HG02852 (cell line): ENCODE measurements at regions not wholly inside any gene's neighbourhood (a gene's known extent, or its start where the extent isn't known, plus 50 kb on each side); places are given as distances from the start of the nearest gene placed in this dataset.

Source experiments
- ATAC-seq: cut with Tn5 transposase; IDR thresholded peaks from one replicate; pipeline ENCODE4 v1.9.1; 2021; ENCODE audit warnings: mild to moderate bottlenecking, moderate library complexity; ENCODE audit not compliant: unreplicated experiment

DNA sequence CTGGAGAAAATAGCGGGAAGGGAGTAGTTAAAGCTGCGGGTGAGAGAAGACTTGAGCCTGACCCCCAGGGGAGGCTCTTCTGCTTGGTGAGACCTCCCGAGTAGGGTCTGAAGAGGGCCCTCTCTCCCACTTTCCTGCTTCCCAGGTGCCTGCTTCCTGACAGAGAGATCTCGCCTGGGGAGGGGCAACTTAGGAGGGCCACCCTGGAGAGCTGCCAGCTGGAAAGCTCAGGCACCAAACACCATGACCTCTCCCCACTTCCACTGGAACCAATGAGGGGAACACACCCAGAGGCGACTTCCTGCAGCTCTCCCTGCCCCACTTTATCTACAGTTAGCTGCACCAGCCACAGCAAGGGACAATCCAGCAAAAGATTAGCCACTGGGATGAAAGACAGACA, 208.0 kb downstream of the TBXT start:
- ATAC-seq, result no peak

DNA sequence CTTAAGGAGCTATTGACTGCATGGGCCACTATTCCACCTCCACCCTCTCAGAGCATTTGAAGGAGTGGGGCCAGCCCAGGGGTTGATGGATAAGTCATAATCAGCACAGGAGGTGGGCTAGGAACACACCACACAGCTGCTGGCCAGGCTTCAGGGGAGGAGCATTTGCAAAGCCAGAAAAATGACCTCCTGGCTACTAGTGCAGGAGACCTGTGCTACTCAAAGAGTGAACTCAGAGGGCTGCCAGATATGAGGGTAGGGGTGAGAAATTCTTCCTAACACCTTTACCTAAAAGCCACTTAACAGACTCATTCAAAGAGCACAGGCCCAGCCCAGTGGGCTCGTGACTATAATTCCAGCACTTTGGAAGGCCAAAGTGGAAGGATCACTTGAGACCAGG, 210.8 kb downstream of the TBXT start:
- ATAC-seq, result no peak

DNA sequence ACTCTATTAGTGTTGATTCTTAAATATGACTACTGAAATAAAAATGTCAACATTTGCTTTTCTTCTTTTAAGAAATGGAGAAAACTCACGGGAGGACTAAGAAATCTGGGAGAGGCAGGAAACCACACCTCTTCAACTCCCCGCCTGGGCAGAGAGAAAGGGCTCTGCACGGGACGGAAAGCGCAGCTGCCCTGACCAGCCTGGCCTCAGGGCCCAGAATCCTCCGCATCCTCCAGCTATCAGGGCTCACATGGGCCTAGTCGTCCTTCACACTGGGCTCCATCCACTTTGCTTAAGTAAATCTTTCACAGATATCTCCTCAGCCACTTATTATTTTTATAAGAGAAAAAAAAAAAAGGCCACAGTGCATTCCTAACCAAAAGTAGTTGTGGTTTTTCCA, 215.1 kb downstream of the TBXT start:
- no peak for ATAC-seq

DNA sequence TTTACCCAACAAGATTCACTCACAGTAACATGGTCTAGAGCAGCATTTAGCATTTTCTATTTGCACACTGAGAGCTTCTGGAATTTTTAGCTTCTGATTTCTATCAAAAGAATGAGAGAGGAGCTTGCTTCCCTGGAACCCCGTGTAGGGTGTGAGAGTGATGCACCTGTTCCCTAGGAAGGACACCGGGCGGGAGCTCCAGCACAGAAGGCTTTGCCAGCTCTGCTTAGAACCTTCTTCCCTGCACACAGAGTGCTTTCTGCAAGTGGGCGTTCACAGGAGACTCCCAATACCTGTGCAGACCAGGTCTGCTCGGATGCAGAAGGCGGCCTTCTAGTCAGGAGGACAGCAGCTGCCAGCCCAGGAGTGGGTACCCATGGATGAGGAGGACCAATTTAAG, 217.3 kb downstream of the TBXT start:
- no peak for ATAC-seq

DNA sequence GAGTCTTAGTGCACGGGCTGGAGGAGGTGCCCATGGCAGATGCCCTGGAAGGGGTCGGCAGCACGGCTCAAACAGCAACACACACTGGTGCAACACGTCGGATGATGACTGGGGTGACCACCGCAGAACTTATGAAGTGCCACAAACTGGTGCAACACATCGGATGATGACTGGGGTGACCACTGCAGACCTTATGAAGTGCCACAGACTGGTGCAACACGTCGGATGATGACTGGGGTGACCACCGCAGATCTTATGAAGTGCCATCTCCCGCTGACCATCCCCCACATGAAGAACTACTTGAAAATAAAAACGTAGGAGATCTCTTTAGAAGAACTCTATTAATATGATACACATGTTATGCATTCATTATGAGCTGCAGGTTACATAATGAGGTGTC, 218.3 kb downstream of the TBXT start:
- no peak for ATAC-seq

DNA sequence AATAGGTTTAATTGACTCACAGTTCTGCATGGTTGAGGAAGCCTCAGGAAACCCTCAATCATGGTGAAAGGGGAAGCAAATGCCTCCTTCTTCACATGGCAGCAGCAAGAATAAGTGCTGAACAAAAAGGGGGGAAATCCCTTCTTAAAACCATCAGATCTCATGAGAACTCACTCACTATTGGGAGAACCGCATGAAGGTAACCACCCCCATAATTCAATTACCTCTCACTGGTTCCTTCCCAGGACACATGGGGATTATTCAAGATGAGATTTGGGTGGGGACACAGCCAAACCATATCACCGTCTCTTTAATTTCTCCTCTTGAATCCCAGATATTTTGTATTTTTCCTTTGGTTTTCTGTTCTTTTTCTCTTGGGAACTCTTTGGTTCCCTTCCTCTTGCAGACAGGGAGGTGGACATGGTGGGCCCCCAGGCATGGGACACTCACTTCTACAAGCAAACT, 223.6 kb downstream of the TBXT start:
- no peak for ATAC-seq

DNA sequence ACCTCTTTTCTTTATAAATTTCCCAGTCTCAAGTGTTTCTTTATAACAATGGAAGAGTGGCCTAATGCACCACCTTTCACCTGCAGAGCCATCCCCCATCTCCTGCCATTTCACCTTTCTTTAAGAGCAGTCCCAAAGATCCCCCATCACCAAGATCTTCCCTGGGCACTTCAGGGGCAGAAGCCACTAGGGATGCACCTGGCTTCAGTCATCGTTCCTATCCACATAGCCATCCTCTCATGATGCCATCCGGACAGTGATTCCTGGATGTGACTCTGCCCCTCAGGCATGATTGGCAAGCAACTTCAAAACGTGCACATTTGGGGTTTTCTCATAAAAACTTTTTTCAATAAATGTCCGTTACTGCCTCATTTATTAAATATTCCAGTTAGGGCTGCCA, 225.9 kb downstream of the TBXT start:
- ATAC-seq, result no peak

DNA sequence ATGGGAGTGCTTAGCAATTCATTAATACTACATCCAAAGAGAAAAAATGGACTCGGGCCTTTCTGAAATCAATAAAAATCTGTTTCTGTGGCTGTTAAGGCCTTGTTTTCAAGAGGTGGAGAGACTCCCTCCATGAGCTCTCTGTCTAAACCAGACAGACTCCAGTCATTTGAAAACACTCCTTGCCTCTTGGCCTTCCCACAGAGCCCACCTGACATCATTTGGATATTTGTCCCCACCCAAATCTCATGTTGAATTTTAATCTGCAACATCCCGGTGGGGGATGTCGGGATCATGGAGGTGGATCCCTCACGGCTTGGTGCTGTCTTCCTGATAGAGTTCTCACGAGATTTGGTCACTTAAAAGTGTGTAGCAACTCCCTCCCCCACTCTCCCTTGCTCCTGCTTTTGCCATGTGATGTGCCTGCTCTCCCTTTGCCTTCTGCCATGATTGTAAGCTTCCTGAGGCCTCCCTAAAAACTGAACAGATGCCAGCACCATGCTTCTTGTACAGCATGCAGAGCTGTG, 226.3 kb downstream of the TBXT start:
- ATAC-seq, result no peak

DNA sequence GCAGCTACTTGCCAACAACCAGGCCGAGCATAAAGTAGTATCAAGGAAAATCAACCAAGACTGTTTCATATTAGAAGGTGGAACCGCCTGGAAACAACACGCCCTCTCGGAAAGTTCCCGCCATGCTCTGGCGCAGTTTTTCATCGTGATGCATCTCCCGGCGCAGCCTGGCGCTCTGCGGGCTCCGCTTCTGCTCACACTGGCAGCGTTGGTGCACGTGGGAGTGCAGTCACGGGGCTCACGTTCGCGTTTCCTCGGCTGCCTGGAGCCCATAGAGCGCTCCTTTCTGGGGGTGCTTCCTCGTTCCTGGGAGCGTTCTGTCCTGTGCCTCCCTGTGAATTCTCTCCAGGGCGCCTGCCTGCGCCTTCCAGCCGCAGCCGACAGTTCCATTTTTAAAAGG, 227.3 kb downstream of the TBXT start:
- ATAC-seq, result no peak

DNA sequence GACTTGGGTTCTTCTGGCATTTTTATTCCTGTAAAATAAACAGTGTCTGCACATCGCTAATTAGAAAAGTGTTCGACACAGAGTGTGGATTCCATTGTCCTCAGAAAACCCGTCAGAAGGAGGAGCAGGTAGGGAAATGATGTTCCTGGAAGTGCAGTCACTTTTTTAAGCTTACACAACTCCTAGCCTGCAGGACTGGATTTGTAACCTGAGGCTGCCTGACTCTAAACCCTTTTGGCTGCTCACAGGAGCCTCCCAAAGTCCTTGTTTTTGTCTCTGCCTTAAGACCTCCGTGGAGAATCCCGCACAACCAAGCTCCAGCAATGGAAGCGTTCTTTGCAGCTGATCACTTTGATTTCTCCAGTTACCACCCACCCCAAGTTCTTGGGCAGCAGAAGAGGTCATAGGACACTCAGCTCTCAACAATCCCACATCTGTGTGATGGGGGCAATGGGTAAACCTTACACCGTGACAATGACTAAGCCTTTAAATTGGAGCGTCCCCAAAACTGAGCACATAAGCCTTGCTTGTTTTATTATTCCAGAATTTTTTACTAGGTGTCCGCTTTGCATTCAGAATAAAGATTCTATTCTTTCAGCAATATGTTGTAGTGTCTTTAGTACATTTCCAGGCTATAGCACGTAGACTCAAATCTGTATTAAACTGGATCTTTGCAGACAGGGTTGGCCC, 227.9 kb downstream of the TBXT start:
- ATAC-seq, result no peak

DNA sequence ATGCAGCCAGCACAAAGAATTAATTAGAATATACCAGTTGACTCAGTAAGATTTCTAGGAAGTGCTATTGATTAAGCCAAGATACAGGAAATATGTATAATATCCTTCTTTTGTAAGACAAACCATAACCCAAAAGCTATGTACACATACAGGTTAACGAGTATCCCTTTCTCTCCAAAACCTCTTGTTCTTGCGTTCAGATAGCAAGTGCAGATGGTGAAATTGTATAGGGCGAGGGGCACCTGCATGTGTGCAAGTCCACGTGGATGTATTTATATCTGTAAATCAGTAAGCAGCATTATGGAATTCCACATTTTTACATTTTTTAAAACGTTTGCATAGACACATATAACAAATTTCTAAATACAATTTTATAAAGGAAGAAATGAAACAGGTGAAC, 228.6 kb downstream of the TBXT start:
- no peak for ATAC-seq

DNA sequence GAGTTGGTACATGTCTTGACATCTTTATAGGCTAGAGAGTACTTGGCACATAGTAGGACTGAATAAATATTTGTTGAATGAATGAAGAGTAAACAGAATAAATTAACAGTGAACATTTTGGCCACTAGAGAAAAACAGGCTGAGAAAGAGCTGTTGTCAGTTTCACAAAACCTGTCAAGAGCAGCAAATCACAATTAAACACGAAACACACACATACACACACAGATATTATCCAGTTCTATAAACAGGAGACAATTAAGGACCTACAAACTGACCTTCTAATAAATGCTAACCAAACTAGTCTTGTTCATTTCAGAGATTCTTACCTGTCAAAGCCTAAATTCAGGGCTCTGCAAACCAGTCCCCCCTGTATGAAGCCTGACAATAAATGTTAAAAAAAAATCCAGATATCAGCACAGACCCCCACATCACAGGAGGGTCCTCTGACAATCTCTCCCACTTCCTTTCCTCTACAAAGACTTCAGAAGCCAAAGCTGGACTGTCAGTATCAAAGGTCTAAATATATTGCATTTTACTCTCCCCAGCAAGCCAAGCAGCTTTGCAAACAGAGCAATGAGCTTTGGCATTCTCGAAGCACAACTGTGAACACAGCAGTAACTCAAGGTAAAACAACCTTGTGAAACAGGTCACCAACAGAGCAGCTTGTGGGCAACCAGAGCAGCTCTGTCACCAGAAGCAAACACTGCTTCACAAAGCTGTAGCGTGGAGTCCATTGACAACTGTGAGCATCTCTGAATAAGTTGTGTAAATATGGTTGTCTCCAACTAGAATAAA, 229.9 kb downstream of the TBXT start:
- no peak for ATAC-seq

DNA sequence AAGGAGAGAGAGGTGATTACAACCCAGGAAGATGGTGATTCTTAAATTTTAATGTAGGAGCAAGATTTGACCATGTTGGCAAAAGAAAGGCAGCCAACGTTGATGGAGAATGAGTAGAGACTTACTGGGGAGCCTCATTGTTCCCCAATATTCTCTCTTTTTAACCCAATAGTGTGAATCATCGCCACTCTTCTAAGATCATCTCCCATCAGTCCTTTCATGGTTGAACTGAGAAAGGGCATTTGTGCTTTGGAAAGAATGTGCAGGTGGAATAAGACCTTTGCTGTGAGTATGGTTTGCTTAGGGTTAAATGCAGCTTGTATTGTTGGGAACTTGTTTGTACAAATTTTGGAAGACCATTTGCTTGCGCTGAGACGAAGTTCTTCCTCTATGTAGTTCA, 231.0 kb downstream of the TBXT start:
- no peak for ATAC-seq

DNA sequence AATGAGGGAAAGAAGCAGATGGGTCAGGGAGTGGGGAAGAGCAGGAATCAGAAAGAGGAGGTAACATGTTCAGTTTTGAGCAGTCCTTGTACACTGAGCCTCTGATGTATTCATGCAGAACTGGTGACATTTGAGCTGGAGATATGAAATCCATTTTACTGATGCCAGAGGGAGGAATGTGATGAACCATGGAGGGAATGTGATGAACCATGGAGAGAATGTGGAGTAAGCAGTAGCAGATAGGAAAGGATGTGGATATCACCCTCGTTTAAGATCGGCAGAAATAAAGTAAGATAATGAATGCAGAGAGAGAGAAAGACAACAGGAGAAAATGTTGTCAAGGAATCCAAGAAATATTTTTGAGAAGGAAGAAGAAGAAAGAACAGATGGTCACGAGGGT, 231.6 kb downstream of the TBXT start:
- no peak for ATAC-seq

DNA sequence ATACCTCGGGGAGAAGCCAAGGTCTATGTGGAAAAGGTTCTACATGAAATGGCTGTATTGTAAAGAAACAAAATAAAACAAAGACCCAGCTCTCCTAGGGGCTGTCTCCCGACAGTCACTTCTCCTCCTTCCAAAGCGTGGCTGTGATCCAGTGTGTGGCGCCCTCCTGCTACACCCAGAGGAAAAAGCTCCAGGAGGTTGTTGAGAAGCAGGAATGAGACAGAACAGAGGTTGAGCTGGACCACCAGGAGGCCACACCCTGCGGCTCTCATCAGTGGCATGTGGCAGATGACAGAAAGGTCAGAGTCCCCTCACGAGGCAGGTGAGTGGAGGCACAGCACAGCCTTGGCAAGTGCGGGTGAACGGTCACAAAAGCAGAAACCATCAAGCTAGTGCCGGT, 236.0 kb downstream of the TBXT start:
- no peak for ATAC-seq

DNA sequence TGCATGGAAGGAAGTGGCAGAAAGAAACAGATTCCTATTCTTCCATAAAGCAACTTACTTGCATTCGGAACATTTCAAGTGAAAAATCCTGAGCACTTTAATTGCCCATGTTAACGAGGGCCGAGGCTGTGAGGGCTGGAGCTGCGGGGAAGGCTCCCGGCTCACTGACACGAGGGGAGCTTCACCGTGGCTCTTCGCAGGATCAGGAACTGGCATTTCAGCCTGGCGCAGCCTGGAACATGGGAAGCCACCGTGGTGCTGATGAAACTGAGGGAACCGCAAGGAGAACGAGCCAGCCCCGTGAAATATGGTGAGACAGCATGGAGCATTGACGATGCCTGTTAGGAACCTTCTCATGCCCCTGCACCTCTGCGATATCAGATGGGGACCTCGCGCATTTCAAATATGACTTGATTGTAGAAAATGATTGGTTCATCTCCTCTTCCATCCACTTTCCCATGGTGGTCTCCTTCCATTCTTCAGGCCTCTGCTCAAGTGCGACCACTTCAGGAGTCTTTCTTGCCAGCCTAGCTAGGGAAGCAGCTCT, 236.9 kb downstream of the TBXT start:
- ATAC-seq, result no peak

DNA sequence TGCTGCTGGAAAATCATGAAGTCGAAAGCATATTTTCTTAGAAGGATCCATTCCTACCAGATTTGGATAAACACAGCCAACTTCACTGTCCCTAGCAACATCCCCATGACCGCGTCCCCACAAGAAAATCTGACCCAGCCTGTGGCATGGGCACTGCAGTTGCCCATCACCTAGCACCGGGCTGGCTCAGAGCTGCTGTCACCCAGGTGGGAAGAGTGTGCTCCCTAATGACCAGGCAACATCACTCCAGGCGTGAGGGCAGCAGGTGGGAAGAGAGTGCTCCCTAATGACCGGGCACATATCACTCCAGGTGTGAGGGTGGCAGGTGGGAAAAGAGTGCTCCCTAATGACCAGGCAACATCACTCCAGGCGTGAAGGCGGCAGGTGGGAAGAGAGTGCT, 238.0 kb downstream of the TBXT start:
- ATAC-seq, result no peak

DNA sequence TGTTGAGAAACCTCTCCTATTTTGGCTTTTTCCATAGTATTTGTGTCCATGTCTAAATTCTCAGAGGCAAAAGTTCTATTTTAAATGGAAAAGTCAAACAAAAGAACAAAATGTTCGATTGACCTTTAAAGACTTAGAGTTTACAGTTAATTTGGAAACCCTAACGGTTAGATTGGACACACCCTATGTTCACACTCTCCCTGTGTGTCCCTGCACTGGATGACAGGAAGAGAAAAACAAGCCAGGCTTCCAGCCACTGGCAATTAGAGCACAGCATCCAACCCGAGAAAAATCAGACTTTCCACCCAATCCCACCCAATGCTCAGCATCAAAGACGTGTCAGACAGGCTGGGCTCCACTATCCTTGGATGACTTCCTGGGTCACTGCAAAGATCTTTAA, 241.3 kb downstream of the TBXT start:
- no peak for ATAC-seq

DNA sequence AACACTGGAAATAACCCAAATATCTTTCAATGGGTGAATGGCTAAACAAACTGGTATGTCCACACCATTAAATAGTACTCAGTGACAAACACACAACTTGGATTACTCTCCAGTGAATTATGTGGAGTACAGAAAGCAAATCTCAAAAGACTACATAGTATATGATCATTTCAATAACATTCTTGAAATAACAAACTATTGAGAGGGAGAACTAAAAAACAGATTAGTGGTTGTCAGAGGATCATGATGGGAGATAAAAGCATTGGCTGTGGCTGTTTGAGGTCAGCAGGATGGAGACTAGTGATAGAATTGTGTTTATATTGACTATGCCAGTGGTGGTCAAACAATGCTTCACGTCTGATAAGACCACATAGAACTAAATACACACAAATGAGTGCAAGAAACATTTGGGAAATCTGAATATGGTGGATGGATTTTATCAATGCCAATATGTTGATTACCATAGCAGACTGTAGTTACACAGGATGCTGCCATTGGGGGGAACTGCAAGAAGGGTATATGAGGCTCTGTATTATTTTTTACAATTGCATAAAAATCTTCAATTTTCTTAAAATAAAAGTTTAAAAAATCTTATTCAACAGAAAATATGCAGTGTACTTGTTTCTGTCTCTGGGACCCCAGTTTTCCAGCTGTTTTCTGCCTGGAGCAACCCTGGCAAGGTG, 242.0 kb downstream of the TBXT start:
- ATAC-seq, result no peak

DNA sequence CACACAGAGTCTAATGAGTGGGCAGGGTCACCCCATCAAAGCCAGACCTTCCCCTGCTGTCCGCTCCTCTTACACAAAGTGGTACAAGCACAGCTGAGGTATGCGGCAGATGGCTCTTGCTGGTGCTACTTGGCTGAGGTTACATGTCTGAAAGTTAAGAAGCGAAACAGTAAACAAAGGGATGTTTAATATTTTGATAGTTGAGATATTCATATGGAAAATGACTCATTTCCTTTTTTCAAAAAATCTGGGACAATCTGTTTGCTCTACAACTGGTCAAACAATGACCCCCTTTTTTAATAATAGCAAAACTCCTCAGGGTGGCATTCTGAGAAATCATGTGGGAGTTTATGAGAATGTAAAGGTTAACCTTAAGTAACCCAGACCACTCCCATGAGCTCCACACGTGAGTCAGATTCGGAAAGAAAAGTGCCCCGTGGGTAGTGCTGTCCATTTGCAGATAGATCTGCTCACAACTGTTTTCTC, 245.3 kb downstream of the TBXT start:
- ATAC-seq, result no peak

DNA sequence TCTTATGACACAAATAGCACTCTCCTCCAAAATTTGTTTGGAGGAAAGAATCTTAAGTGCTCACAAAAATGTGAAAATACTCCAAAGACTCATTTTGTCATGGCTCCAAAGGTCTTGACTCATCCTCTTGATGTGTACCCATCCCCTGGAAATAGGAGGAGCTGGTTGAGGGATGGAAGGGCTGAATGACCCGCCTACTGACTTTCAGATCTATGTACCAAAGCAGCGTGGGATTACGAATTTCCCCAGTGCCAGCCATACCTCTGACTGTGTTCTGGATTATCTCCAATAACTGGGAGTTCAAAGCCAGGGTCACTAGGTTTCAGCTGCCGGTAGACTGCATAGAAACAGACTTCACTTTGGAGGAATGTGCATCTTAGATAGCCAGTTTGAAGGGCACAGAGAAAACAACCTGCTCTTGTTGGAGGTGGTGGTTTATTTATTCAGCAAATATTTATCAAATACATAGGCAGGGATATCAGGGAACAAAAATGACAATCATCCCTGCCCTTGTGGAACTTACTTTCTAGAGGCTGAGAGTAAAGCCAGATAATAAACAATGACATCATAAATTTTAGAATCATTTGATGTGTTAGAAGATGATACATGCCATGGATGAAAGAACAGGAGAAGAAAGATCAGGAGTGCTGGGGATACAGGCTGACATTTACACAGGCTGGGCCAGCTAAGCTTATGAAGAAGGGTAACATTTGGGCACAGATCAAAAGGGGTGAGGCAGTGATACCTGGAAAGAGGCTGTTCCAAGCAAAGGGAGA, 246.6 kb downstream of the TBXT start:
- ATAC-seq, result no peak
